ENCODE measurements at regions not wholly inside any gene's neighbourhood (a gene's known extent, or its start where the extent isn't known, plus 50 kb on each side); places are given as distances from the start of the nearest gene placed in this dataset.
A peak's percentile ranks its signal among the peaks of the same experiment; 100 is the strongest.
"Not testable (repeated sequence)": the region's sequence is repeated elsewhere in the genome, so short reads cannot be mapped to it uniquely, and the experiment has no call there.

GRCh38 chr10:71020061-71020460 lies 131.7 kb upstream of the PCBD1 start:
- DNase-seq = not testable (repeated sequence)

- DNase-seq = no peak
These were observed 133.0 kb upstream of the PCBD1 start for GRCh38 chr10:71021402-71021801.

GRCh38 chr10:71023704-71024283 lies 135.4 kb upstream of the PCBD1 start:
- no peak for DNase-seq

- no peak for DNase-seq
These were observed 136.1 kb upstream of the PCBD1 start for GRCh38 chr10:71024490-71024889.

GRCh38 chr10:71025535-71025934 lies 137.2 kb upstream of the PCBD1 start:
- no peak for DNase-seq

- no peak for DNase-seq
These were observed 139.7 kb upstream of the PCBD1 start for GRCh38 chr10:71028066-71028465.

GRCh38 chr10:71029411-71029892 lies 141.1 kb upstream of the PCBD1 start:
- no peak for DNase-seq

- no peak for DNase-seq
These were observed 141.5 kb upstream of the PCBD1 start for GRCh38 chr10:71029907-71030306.

- DNase-seq = peak; percentile 55
These were observed 142.7 kb upstream of the PCBD1 start for GRCh38 chr10:71031026-71031425.

- DNase-seq = no peak
These were observed 143.2 kb upstream of the PCBD1 start for GRCh38 chr10:71031603-71032002.

- DNase-seq = no peak
These were observed 144.5 kb upstream of the PCBD1 start for GRCh38 chr10:71032887-71033286.

GRCh38 chr10:71033396-71033980 lies 145.1 kb upstream of the PCBD1 start:
- no peak for DNase-seq

- no peak for DNase-seq
These were observed 147.3 kb upstream of the PCBD1 start for GRCh38 chr10:71035511-71036296.

GRCh38 chr10:71036297-71036966 lies 148.1 kb upstream of the PCBD1 start:
- no peak for DNase-seq

GRCh38 chr10:71038091-71038633 lies 149.8 kb upstream of the PCBD1 start:
- DNase-seq = no peak

GRCh38 chr10:71038921-71039320 lies 150.6 kb upstream of the PCBD1 start:
- no peak for DNase-seq

GRCh38 chr10:71039551-71039950 lies 151.2 kb upstream of the PCBD1 start:
- DNase-seq = no peak

- DNase-seq = no peak
These were observed 152.0 kb upstream of the PCBD1 start for GRCh38 chr10:71040343-71040742.

GRCh38 chr10:71040846-71041605 lies 152.7 kb upstream of the PCBD1 start:
- DNase-seq = no peak

- DNase-seq = no peak
These were observed 153.9 kb upstream of the PCBD1 start for GRCh38 chr10:71042216-71042615.

- DNase-seq = no peak
These were observed 154.3 kb upstream of the PCBD1 start for GRCh38 chr10:71042699-71043098.

- no peak for DNase-seq
These were observed 155.5 kb upstream of the PCBD1 start for GRCh38 chr10:71043858-71044257.
